NT2/D1 (cell line): ENCODE measurements at regions not wholly inside any gene's neighbourhood (a gene's known extent, or its start where the extent isn't known, plus 50 kb on each side); places are given as distances from the start of the nearest gene placed in this dataset.

Source experiments
- SUZ12 ChIP-seq: IDR thresholded peaks from 2 replicates; pipeline ENCODE4 v1.6.1; 2011; ENCODE audit not compliant: insufficient read length, insufficient read depth; ENCODE audit errors: extremely low read depth
- YY1 ChIP-seq: IDR thresholded peaks from 2 replicates; pipeline ENCODE4 v1.6.1; 2011; ENCODE audit not compliant: insufficient read length, insufficient read depth
- ZNF274 ChIP-seq: IDR thresholded peaks from 2 replicates; pipeline ENCODE4 v1.6.1; 2011; ENCODE audit warnings: mild to moderate bottlenecking, low read depth, low read length

DNA sequence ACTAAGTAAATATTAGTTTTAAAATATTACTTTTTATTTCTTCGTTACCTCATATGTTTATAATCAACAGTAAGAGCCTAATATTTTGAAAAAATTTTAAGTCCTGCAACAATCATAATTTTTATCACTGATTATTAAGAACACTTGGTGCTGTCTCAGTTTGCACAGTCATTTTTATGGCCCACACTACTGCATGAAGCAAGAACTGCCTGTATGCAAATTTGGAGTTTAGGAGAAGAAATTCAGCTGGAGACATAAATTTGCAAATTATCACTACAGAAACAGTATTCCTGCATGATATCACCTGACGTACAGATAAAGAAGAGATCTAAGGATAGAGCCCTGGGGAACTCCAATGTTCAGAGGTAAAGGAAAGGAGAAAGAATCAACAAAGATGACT, 144.1 kb upstream of the RBBP8 start:
- TF ChIP-seq ZNF274 (no peak), YY1 (no peak), SUZ12 (no peak)
